Gastroesophageal sphincter (tissue), 3 donors: ENCODE measurements at regions not wholly inside any gene's neighbourhood (a gene's known extent, or its start where the extent isn't known, plus 50 kb on each side); places are given as distances from the start of the nearest gene placed in this dataset.

ENCODE experiments used
- CTCF ChIP-seq, 4 experiments: fragments of 200-600 bp in 2 of 4; fragments of 450-650 bp in 2 of 4; sonication (generic) in 1 of 4; IDR thresholded peaks; one replicate each; pipeline ENCODE4 v1.5.1; 2017 to 2019; ENCODE audit warnings: antibody characterized with exemption in 4 of 4, mild to moderate bottlenecking in 2 of 4, moderate library complexity in 2 of 4
- EP300 ChIP-seq: sonication (generic); formaldehyde crosslinking; IDR thresholded peaks from one replicate; pipeline ENCODE4 v1.6.1; 2017; ENCODE audit warnings: antibody characterized with exemption, mild to moderate bottlenecking
- POLR2A ChIP-seq, 2 donors: fragments of 450-650 bp; IDR thresholded peaks; one replicate each; pipeline ENCODE4 v1.6.1; 2017; ENCODE audit warnings: antibody characterized with exemption in 2 of 2, mild to moderate bottlenecking in 2 of 2, moderate library complexity in 1 of 2

GRCh38 chr4:177907736-177908424 lies 465.6 kb upstream of the AGA start:
- no peak for TF ChIP-seq CTCF (IDR thresholded peaks at IDR 0.05)
- no peak for TF ChIP-seq POLR2A (IDR thresholded peaks at IDR 0.05)
- no peak for TF ChIP-seq EP300
